ENCODE measurements at regions not wholly inside any gene's neighbourhood (a gene's known extent, or its start where the extent isn't known, plus 50 kb on each side); places are given as distances from the start of the nearest gene placed in this dataset.

- H3K9ac ChIP-seq (ENCODE audit: control insufficient read depth, extremely low read depth, insufficient read depth, low read length), result no peak overlapping the region
- FAIRE-seq (no peak), DNase-seq (ENCODE audit: low read depth, low spot score) (no peak)
- no peaks in the 10 kb centered on the region for H3K9me3 ChIP-seq (ENCODE audit: control insufficient read depth, low read depth, low read length)
- dilution Hi-C loops (cut with MboI; ENCODE audit: extremely low pct_ligation_motif_present, low sequenced_read_pairs), result no loop called here
- no peak overlapping the region for H2AFZ ChIP-seq (ENCODE audit: control insufficient read depth, low read length)
- no peak overlapping the region for H3K4me2 ChIP-seq (ENCODE audit: control insufficient read depth, extremely low read depth, insufficient read depth, low read depth, low read length)
- H3K27me3 ChIP-seq (ENCODE audit: control insufficient read depth, extremely low read depth, insufficient read depth, low read length), result no peaks in the 10 kb centered on the region
- H3K79me2 ChIP-seq (ENCODE audit: control insufficient read depth, insufficient read depth, low read length), result no peaks in the 10 kb centered on the region
- H3K4me1 ChIP-seq (ENCODE audit: control insufficient read depth, extremely low read depth, insufficient read depth, low read length), result peaks cover 9% of the 10 kb centered on the region
- H3K36me3 ChIP-seq (ENCODE audit: control insufficient read depth in 2 of 2, extremely low read depth in 1 of 2, insufficient read depth in 2 of 2, low read length in 2 of 2), result no peaks in the 10 kb centered on the region
- H3K4me3 ChIP-seq (ENCODE audit: control insufficient read depth in 2 of 3, extremely low read depth in 1 of 3, insufficient read depth in 2 of 3, low read depth in 1 of 3, low read length in 3 of 3), result no peak overlapping the region
- TF ChIP-seq EZH2 (IDR thresholded peaks at IDR 0.05; ENCODE audit: low read length), result no peak
- TF ChIP-seq CTCF (optimal IDR thresholded peaks at IDR 0.05 in 1 of 3, IDR thresholded peaks at IDR 0.05 in 1 of 3, conservative IDR thresholded peaks at IDR 0.05 in 1 of 3; ENCODE audit: extremely low read depth in 1 of 3, insufficient read depth in 2 of 3, low read length in 3 of 3), result no peak
- no peaks in the 10 kb centered on the region for H3K9me1 ChIP-seq (ENCODE audit: control insufficient read depth, extremely low read depth, insufficient read depth, low read length)
- H4K20me1 ChIP-seq (ENCODE audit: control insufficient read depth, extremely low read depth, insufficient read depth, low read length), result no peaks in the 10 kb centered on the region
- H3K27ac ChIP-seq (ENCODE audit: control insufficient read depth, insufficient read depth, low read length), result no peak overlapping the region
Measured at GRCh38 chr14:65299826-65300225, 112.7 kb upstream of the FUT8 start.

- Histone ChIP-seq H4K20me1 (ENCODE audit: control insufficient read depth, extremely low read depth, insufficient read depth, low read length) (no peaks in the 10 kb centered on the region), H3K4me3 (ENCODE audit: control insufficient read depth in 2 of 3, extremely low read depth in 1 of 3, insufficient read depth in 2 of 3, low read depth in 1 of 3, low read length in 3 of 3) (no peak overlapping the region), H3K27me3 (ENCODE audit: control insufficient read depth, extremely low read depth, insufficient read depth, low read length) (no peaks in the 10 kb centered on the region), H3K4me1 (ENCODE audit: control insufficient read depth, extremely low read depth, insufficient read depth, low read length) (peaks cover 9% of the 10 kb centered on the region), H3K9me3 (ENCODE audit: control insufficient read depth, low read depth, low read length) (no peaks in the 10 kb centered on the region), H3K4me2 (ENCODE audit: control insufficient read depth, extremely low read depth, insufficient read depth, low read depth, low read length) (no peak overlapping the region), H3K79me2 (ENCODE audit: control insufficient read depth, insufficient read depth, low read length) (no peaks in the 10 kb centered on the region), H2AFZ (ENCODE audit: control insufficient read depth, low read length) (no peak overlapping the region), H3K27ac (ENCODE audit: control insufficient read depth, insufficient read depth, low read length) (no peak overlapping the region), H3K9ac (ENCODE audit: control insufficient read depth, extremely low read depth, insufficient read depth, low read length) (no peak overlapping the region), H3K36me3 (ENCODE audit: control insufficient read depth in 2 of 2, extremely low read depth in 1 of 2, insufficient read depth in 2 of 2, low read length in 2 of 2) (no peaks in the 10 kb centered on the region), H3K9me1 (ENCODE audit: control insufficient read depth, extremely low read depth, insufficient read depth, low read length) (no peaks in the 10 kb centered on the region)
- dilution Hi-C loops (cut with MboI; ENCODE audit: extremely low pct_ligation_motif_present, low sequenced_read_pairs), result no loop called here
- no peak for FAIRE-seq
- no peak for DNase-seq (ENCODE audit: low read depth, low spot score)
- TF ChIP-seq EZH2 (IDR thresholded peaks at IDR 0.05; ENCODE audit: low read length) (no peak), CTCF (optimal IDR thresholded peaks at IDR 0.05 in 1 of 3, IDR thresholded peaks at IDR 0.05 in 1 of 3, conservative IDR thresholded peaks at IDR 0.05 in 1 of 3; ENCODE audit: extremely low read depth in 1 of 3, insufficient read depth in 2 of 3, low read length in 3 of 3) (no peak)
Measured at GRCh38 chr14:65301862-65302539, 110.5 kb upstream of the FUT8 start.

Measured in keratinocyte (primary cell).